GM19324 (cell line): ENCODE measurements at regions not wholly inside any gene's neighbourhood (a gene's known extent, or its start where the extent isn't known, plus 50 kb on each side); places are given as distances from the start of the nearest gene placed in this dataset.

Experiments used
- ATAC-seq: cut with Tn5 transposase; IDR thresholded peaks from one replicate; pipeline ENCODE4 v1.9.1; 2021; ENCODE audit warnings: mild to moderate bottlenecking, moderate library complexity; ENCODE audit not compliant: unreplicated experiment, low FRiP score

DNA sequence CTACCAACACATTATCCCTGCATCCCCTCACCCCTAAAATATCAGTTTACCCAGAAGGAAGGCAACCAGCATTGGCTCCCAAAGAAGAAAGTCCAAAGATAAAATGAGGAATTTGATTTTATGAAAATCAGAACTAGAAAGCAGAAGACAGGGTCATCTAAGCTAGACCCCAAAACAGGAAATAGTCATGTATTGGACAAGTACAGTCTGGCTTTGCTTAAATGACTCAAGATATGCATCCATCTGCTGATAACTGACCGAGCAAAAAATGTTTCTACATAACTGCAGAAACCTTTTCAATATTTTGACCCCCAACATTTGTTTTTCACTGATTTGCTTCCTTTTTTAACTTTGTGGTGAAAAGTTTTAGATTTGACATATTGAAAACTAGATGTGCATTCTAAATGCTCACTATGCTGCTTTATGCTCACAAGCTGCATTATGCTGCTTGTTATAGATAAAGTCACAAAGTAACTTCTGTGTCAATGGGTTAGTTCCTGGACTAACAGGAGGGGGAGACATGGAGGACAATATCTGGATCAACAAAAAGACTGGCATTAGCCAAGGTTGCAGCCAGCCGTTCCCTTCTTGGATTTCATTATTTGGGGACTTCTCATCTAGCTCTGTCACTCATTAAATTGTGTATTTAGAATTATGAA, 227.0 kb downstream of the INHBA start:
- no peak for ATAC-seq

DNA sequence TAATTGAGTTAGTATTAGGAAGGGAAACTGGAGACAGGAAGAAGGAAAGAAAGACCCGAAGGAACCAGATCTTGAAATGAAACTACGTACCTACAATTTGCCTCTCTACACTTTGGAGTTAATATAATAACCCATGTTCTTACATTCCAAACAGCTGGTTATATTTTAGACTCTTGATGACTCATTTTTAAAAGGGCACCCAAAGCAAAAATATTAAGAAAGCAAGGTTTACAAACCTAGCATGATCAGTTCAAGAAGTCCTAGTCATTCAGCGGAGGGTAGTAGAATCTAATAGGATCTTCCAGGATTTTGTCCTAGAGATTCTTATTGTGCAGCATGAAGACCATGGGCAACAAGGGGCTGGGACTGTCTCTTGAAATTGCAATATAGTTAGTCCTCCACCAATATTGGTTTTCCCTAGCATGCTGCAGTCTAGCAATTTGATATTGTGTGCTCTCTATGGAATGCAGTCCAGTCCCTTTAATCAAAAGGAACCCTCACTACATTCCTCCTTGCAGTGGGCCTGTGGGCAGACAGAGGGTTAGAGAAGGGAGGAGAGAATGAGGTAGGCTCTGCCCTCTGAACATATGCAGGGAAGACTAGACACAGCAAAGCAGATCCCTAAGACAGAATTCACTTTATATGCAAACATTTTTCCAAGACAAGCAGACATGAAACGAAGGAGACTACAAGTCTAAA, 230.3 kb downstream of the INHBA start:
- no peak for ATAC-seq

DNA sequence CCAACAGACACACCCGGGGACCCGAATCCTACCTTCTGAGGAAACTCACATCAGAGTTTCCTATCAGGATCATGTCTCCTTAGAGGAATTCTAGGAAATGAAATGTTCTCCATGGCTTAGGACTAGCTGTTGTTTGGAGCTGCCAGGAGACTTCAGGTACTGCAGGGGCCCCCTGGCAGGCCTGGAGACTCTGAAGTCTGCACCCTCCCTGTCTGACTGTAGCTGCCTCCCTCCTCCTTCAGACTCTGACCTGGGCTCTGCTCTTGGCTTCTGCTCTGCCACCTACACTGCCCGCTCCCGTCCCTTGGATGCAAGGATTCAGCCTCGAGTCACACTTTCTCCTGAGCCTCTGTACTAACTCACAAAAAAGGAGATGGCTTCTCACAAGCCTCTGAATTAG, 232.8 kb downstream of the INHBA start:
- no peak for ATAC-seq

DNA sequence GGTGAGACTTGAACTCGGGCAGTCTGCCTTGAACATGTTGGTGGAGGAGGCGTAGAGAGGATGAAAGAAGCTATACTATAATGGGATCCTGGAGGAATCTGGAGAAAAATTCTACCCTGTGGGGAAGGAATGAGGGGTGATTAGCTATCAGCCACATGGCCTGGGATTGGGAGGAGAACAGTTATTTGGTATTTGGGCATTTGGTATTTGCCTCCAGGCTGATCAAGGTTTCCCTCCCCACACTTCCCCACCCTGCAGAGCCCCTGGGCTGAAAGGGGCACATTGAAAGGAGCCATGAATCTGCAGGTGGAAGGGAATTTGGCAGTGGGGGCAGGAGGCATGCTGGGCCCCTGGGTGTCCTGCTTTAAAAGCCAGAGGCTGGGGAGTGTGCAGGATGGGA, 235.3 kb downstream of the INHBA start:
- no peak for ATAC-seq

DNA sequence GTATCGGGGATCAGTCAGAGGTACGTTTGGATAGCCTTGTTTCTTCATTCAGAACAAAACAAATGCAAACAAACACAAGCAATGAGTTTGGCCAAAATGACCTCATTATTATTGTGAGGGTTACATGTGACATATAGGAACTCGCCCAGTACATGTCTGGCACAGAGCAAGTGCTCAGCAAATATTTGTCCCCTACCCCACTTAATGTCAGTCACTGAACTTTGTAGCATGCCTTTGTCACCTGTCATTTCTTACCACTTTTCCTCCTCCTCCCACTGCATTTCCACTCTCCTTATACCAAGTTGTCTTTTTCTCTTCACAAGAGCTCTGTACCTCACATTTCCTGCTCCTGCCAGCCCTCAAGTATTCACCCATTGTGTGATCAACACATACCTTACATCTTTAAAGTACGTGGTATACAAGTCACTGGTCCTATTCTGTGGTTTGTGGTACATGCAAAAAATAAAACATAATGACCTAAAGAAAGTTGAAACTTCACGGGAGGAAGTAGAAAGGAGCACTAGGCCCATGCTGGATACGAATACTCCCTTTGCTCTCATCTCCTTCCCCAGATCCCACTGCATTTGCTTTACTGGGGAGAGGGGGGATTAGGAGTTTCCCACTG, 236.0 kb downstream of the INHBA start:
- no peak for ATAC-seq

DNA sequence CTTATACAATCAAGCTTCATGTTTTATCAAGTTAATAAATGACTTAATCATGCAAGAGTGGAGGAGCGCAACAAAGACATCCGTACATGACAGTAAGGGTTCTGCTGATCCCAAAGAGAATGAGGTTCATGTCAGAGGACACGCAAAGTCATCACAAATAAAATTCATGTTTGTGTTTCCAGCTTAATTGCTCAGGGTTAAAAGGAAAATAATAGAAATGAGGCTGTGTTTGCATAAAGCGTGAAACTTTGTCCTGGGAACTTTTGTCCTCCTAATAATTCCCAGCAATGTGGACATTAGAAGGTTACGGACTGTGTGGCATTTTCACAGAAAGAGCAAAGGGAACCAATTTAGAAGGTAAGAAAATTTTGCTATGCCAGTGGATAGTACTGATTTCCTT, 237.3 kb downstream of the INHBA start:
- ATAC-seq: no peak

DNA sequence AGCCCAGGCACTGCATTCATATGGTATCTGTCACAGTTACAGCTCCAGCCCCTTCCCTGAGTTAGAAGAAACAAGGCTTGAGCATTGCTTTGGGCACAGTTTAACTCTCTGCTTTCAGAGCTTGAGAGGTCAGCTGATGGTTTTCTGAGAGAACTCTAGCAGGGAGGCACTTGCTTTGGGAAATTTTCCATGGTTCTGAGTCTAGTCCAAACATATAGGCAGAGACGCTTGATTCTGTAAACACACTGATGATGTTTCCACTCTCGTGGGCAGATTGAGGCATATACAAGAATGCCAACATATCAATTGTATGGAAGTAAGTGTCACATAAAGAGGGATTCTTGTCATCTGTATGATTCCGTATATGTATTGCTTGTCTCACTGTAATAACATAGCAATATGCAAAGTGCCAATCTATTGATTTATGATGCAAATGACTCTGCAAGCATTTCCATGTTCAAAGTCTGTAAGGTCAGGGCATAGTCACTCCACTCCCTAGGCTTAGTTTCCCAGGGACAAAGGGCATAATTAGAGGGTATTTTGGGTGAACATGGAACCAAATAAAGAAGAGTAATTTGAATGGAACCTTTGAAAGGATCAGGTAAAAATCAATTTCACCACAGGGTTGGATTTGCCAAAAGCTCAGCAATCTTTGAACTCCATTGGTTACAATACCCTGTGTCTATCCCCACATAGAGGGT, 239.0 kb downstream of the INHBA start:
- ATAC-seq: no peak

DNA sequence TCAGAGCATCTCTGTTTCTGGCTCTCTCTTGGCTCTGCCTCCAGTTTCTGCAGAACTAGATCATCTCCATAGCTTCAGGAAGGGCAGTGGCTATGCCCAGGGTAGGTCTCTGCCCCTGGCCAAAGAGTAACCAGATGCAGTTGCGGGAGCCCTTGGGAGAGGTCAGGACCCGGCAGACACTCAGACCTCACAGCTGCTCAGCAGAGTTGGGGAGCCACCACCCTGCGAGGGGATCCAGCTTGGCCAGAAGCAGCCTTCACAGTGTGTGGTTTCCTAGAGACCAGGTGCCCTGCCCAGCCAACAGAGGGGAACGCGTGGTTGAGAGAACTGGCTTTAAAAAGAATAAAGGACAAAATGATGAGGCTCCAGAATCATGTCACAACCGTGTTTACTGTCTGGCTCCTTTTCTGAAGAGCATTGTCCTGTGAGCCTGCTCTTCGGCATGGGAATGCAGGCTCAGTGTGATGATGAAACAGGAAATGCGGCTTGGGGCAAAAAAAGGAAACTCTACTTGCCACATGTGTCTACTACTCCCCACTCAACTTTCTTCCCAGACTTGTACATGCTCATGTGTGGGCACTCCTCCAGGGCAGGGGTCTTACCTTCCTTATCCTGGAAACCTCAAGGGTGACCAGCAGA, 243.1 kb downstream of the INHBA start:
- no peak for ATAC-seq

DNA sequence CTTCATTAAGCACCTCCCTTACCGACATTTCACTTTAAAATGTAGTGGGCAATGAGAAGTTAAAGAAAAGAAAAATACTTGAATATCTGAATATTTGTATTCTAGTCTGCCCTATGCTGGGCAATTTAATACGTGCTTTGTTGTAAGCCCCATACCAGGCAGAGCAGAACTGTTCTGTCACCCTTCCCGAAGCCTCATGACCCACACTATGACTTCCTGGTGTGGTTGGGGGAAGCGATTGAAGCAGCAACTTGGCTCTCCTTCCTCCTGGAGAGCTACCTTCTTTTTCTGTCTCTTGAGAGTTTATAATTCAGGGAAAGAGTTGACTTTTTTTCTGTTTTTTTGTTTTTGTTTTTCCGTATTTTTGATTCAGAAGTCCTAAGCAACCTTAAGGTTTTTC, 243.7 kb downstream of the INHBA start:
- ATAC-seq: no peak

DNA sequence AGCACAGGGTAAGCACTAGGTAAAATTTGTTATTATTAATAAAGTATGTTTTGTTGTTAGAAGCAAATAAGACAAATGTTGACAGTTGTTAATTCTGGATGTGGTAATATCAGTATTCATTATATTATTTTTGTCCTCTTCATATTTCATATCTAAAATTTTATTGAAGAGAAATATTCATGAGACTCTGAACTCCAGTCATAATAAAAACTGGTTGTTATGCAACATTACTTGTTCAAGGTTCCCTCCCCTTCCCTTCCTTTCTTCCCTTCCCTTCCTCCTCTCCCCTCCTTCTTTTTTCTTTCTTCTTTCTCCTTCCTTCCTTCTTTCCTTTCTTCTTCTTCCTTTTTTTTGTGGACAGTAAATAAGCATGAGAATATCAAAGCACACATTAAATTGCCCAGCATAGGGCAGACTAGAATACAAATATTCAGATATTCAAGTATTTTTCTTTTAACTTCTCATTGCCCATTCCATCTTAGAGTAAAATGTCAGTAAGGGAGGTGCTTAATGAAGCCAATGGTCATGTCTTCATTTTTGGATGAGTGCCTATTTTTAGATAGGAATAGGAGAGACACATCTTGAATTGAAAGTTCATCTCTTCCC, 245.0 kb downstream of the INHBA start:
- no peak for ATAC-seq

DNA sequence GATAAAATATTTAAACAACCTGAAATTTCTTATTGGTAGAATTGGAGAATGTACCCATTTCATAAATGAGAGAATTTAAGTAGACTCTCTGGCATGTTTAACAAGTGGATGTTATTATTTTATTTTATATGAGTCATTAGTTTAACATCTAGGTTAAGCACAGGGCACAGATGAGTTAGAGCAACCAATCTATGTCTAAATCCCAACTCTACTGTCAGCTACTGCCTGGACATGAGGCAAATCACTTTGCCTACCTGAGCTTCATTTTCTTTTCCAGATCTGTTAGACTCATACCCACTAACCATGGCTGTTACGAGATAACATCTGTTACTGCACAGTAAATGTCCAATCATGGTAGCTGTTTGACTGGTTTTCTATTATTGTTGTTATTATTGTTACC, 251.1 kb downstream of the INHBA start:
- no peak for ATAC-seq

DNA sequence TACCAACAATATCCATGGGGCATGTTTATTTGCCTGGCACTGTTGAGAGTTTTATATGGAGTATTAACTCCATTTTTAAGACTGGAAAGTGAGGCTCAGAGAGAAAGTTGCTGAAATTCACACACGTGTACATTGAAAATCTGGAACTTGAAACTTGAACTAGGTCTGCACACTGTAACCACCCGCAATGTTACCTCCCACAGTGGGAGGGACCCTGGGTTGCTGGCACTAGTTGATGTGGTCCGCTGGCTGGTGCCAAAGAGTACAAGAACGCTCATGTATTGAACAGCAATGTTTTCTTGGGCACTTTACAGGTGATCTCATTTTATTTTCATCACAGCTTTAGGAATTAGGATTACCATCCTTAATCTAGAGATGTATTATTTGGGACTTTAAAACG, 253.2 kb downstream of the INHBA start:
- ATAC-seq: no peak

DNA sequence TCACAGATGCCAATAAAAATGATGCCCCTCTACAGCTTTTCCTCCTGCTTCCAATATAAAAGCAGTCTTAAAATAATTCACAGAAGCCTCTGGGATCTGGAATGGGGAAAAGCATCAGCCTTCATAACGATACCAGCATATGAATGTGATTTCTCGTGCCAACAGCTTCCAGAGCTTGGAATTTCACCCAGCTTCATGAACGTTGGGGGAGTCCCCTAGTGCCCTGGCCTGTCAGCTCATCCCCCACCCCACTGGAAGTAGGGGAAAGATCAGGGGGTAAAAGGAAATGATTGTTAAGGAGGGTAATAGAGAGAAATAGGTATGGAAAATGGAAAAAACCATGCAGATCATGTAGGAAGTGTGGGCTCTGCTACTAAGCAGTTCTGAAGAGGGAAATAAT, 253.6 kb downstream of the INHBA start:
- no peak for ATAC-seq

DNA sequence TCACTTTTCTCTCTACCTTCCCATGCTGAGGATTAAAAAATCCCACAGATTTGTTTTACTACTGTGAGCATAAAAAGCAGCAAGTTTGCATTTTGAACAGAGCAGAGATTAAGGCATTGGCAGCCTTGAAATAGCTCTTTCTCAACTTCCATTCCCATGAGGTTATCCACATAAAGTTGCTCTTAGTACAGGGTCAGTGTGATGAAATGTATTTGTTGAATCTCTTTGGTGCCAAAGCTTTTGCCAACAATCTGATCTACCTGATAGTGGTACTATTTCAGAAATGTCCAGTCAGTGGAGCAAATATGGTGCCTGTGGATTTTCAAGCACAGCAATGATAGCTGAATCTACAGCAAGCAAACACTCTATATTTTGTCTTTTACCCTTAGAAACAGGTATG, 254.8 kb downstream of the INHBA start:
- ATAC-seq: no peak

DNA sequence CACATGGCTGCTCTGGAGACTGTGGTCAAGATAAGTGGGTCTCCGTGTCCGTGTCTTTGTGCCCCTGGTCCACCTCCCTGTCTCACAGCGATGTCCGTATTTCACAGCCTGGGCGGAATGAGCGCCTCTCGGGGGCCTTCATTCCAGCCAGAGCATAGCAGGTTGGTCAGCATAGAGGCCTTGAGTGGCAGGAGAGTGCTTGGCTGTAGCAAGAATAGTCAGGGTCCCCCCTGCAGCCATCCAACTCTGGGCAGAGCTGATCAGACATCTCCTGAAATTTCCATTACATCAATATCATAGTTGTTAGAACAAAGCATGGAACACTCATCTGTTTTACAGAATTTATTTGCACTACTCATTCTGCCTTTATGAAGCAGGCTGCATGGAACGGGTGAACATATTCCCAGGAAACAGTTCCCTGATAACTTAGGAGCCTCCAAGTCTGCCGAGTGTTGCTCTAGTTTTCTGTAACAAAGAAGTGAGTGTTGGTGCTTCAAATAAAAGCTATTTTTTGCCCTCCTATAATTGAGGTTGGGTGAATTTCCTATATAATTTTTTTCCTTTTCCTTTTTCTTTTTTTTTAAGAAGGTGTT, 255.3 kb downstream of the INHBA start:
- ATAC-seq: no peak

DNA sequence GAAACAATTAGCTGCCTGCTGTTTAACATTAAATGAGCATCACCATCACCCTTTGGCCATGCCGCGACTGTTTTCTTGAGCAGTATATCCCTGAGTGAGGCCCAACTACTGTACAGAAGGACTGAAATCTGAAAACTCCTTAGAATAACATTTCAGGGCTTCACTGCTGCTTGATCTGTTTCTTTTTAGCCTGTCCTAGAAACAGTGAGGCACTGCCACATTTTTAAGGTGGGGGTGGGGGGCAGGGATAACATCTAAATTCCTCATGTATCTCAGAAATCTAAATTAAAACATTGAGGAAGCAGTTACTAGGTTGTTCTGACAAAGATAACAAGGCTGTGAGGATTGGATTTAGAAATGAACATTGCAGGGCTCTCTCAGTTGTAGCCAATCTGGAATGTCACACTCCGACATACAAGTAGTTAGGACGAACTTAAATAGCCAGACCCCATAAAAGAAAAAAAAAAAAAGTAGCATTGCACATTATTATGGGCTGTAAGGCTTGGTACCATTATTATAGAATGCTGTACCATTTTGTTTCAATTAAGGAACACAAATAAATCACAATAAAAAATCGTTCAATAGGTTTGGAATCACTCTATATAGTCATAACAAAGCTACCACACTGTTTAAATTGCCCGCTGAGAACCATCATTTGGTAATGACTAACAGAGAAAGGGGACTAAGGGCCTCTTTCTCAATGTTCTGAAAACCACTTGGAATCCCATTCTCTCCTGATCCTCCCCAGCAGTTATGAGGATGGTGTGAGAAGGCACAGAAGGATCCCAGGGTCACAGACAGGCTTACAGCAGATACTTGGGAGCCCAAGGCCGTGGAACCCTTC, 256.1 kb downstream of the INHBA start:
- no peak for ATAC-seq

DNA sequence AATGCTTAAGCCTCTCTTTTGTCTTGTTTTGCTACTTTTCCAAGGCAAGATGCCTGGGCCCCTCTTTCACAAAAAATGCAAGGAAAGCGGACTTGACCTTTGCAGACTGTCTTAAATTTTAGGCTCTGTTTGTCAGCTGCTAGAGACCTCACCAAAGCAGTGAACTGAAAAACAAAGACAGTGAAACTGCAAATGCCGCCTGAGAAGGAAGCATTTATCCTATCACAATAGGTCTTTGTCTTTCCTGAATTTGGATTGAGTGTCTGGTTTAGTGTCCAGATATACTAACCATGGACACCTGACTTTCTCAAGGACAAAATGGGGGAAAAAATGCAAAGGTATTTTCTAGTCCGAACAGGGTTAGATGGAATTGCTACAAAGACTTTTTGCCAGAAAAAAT, 256.9 kb downstream of the INHBA start:
- no peak for ATAC-seq

DNA sequence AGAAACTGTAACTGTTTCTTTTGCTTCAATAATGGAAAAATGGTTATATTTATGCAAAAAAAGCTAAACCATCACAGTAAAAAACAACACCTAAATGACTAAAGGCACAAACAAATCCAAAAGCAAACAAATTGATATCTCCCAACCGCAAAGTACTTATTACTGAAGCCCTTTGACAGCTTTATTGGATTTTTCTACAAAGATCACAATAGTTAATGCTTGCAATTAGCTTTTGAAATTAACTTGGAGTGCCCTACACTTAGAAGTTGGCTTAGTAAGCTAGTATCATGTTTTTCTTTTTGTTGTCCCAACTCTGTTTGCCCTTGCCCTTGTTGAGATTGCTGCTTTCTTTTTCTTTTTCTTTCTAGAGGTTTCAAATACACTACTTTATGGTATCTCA, 257.5 kb downstream of the INHBA start:
- ATAC-seq: no peak

DNA sequence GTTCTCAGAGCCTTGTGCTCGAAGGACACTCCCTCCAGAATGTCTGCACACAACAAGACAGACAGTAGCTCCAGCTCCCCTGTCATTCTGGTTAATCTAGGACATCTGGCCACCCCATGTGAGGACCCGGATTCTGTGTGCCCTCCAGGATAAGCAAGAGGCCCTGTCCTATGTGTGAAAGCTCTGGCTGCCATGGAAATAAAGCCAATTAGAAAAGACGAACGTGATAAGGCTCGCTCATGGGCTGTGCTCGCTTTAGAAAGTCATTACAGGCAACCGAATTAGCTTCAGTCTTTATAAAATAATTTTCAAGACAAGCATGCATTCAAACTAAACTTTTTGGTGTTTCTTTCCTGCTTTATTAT, 263.4 kb downstream of the INHBA start:
- no peak for ATAC-seq
